ENCODE measurements at regions not wholly inside any gene's neighbourhood (a gene's known extent, or its start where the extent isn't known, plus 50 kb on each side); places are given as distances from the start of the nearest gene placed in this dataset.

DNA sequence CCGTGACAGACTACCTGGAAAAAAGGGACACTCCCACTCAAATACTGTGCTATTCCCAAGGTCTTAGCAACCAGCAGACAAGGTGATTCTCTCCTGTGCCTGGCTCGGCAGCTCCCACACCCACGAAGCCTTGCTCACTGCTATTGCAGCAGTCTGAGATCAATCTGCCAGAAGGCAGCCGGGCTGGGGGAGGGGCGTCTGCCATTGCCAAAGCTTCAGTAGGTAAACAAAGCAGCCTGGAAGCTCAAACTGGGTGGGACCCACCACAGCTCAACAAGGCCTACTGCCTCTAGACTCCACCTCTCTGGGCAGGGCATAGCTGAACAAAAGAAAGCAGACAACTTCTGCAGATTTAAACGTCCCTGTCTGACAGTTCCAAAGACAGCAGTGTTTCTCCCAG, 128.4 kb upstream of the SETMAR start:
- Histone ChIP-seq H3K4me3 (no peak overlapping the region), H3K27me3 (replicated peaks; ENCODE audit: insufficient read depth) (no peaks in the 10 kb centered on the region), H2AFZ (no peak overlapping the region), H3K9ac (no peak overlapping the region), H3K9me3 (ENCODE audit: low read depth) (no peaks in the 10 kb centered on the region), H3K9me2 (ENCODE audit: insufficient read depth) (no peaks in the 10 kb centered on the region), H3K79me2 (ENCODE audit: insufficient read depth) (no peaks in the 10 kb centered on the region), H3F3A (ENCODE audit: insufficient read depth) (no peaks in the 10 kb centered on the region), H3K36me3 (ENCODE audit: low read depth) (no peaks in the 10 kb centered on the region), H4K20me1 (ENCODE audit: insufficient read depth) (no peaks in the 10 kb centered on the region), H3K27ac (no peak overlapping the region), H3K4me1 (ENCODE audit: insufficient read depth) (no peaks in the 10 kb centered on the region), H3K4me2 (ENCODE audit: unreplicated experiment) (no peak overlapping the region)
- 28 to 35% methylated on average over 6 of the region's 6 CpGs for WGBS, 2 experiments (ENCODE audit: low coverage in 1 of 2, low lambda C conversion rate in 2 of 2, missing lambda C conversion rate in 2 of 2)
- in situ Hi-C loops (cut with MboI), result no loop called here
- TF ChIP-seq EZH2phosphoT487 (IDR thresholded peaks at IDR 0.05; ENCODE audit: insufficient read depth, low read depth) (no peak), EZH2 (IDR thresholded peaks at IDR 0.05; ENCODE audit: insufficient read depth, poor library complexity, severe bottlenecking) (no peak)
- DNase-seq, result no peak

DNA sequence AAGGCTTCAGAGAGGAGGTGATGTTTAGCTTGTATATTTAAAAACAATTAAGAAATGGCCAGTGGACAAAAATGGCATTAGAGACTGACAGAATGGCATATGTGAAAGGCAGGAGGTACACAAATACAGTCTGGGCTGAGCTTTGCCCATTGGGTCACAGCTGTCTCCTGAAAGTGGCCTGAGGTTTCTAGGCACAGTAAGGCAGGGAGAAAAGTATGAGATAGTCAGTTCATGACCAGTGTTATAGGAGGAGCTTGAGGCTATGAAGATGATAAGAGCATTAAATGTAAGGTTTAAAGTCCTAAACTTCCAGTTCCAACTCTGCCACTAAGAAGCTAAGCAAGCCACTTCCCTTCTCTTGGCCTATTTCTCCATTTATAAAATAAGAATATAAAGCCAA, 111.2 kb upstream of the SETMAR start:
- no peak for DNase-seq
- no peaks in the 10 kb centered on the region for H3K36me3 ChIP-seq (ENCODE audit: low read depth)
- no peaks in the 10 kb centered on the region for H3K27me3 ChIP-seq (replicated peaks; ENCODE audit: insufficient read depth)
- no peak for TF ChIP-seq EZH2 (IDR thresholded peaks at IDR 0.05; ENCODE audit: insufficient read depth, poor library complexity, severe bottlenecking)
- TF ChIP-seq EZH2phosphoT487 (IDR thresholded peaks at IDR 0.05; ENCODE audit: insufficient read depth, low read depth), result no peak
- H3K9me2 ChIP-seq (ENCODE audit: insufficient read depth), result no peaks in the 10 kb centered on the region
- H3K79me2 ChIP-seq (ENCODE audit: insufficient read depth), result no peaks in the 10 kb centered on the region
- H3F3A ChIP-seq (ENCODE audit: insufficient read depth), result no peaks in the 10 kb centered on the region
- H3K9me3 ChIP-seq (ENCODE audit: low read depth), result no peaks in the 10 kb centered on the region
- H3K4me3 ChIP-seq, result no peak overlapping the region
- H3K9ac ChIP-seq, result no peak overlapping the region
- H2AFZ ChIP-seq, result no peak overlapping the region
- H3K4me2 ChIP-seq (ENCODE audit: unreplicated experiment), result no peak overlapping the region
- H3K27ac ChIP-seq, result no peak overlapping the region
- in situ Hi-C loops (cut with MboI), result no loop called here
- no peaks in the 10 kb centered on the region for H4K20me1 ChIP-seq (ENCODE audit: insufficient read depth)
- H3K4me1 ChIP-seq (ENCODE audit: insufficient read depth), result no peaks in the 10 kb centered on the region

DNA sequence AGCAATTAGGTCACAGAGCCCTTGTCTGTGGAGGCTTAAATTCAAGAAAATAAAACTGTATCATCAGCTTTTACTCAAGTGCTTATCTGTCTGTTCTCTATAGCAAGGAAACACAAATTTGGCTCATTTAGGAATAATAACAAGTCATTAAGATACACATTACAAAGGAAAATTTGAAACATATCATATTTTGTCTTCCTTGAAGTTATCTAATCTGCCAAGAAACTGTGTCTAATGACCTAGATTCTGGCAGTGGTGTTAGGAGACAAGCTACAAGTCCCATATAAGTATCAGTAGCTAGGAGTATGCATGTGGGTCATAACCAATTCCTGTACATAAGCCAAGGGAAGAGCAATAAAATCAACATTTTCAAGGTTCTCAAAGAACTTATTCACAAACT, 108.2 kb upstream of the SETMAR start:
- in situ Hi-C loops (cut with MboI), result no loop called here
- no peaks in the 10 kb centered on the region for H3F3A ChIP-seq (ENCODE audit: insufficient read depth)
- no peaks in the 10 kb centered on the region for H3K36me3 ChIP-seq (ENCODE audit: low read depth)
- H3K4me1 ChIP-seq (ENCODE audit: insufficient read depth), result no peaks in the 10 kb centered on the region
- no peak overlapping the region for H3K9ac ChIP-seq
- H3K27ac ChIP-seq, result no peak overlapping the region
- DNase-seq, result no peak
- no peaks in the 10 kb centered on the region for H4K20me1 ChIP-seq (ENCODE audit: insufficient read depth)
- no peaks in the 10 kb centered on the region for H3K27me3 ChIP-seq (replicated peaks; ENCODE audit: insufficient read depth)
- H3K9me2 ChIP-seq (ENCODE audit: insufficient read depth), result no peaks in the 10 kb centered on the region
- H3K9me3 ChIP-seq (ENCODE audit: low read depth), result no peaks in the 10 kb centered on the region
- TF ChIP-seq EZH2phosphoT487 (IDR thresholded peaks at IDR 0.05; ENCODE audit: insufficient read depth, low read depth) (no peak), EZH2 (IDR thresholded peaks at IDR 0.05; ENCODE audit: insufficient read depth, poor library complexity, severe bottlenecking) (no peak)
- no peak overlapping the region for H2AFZ ChIP-seq
- H3K79me2 ChIP-seq (ENCODE audit: insufficient read depth), result no peaks in the 10 kb centered on the region
- H3K4me3 ChIP-seq, result no peak overlapping the region
- H3K4me2 ChIP-seq (ENCODE audit: unreplicated experiment), result no peak overlapping the region

DNA sequence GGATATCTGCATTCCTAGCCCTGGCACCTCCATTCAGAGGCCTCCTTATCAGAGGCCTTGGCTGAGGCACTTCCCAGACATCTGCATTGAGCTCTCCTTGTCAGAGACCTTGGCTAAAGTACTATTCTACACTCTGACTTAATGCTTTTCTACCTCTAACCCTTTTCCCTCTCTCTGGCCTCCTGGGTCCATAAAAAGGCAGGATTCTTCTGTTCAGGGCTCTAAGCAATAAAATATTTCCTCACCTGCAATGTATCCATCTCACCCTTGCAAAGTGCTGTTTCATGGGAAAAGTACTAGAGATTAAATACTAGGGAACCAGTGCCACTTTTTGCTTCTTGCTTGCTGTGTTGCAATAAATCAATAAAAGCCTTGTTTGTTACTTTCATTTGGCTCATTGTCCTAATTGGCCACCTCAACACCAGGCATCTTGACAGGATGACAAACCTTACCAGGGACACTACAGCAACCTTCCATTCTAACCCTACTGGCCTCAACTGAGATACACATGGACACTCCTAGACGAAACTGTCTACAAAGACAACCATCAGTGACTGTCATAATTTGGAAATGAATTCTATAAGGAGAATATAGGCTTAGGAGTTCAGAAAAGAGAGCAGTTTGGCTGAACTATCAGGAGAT, 106.5 kb upstream of the SETMAR start:
- in situ Hi-C loops (cut with MboI), result no loop called here
- Histone ChIP-seq H3K4me1 (ENCODE audit: insufficient read depth) (no peaks in the 10 kb centered on the region), H2AFZ (no peak overlapping the region), H3K27me3 (replicated peaks; ENCODE audit: insufficient read depth) (no peaks in the 10 kb centered on the region), H3K9me3 (ENCODE audit: low read depth) (no peaks in the 10 kb centered on the region), H3K9me2 (ENCODE audit: insufficient read depth) (no peaks in the 10 kb centered on the region), H4K20me1 (ENCODE audit: insufficient read depth) (no peaks in the 10 kb centered on the region), H3K4me2 (ENCODE audit: unreplicated experiment) (no peak overlapping the region), H3K4me3 (no peak overlapping the region), H3K79me2 (ENCODE audit: insufficient read depth) (no peaks in the 10 kb centered on the region), H3K9ac (no peak overlapping the region), H3F3A (ENCODE audit: insufficient read depth) (no peaks in the 10 kb centered on the region), H3K36me3 (ENCODE audit: low read depth) (no peaks in the 10 kb centered on the region), H3K27ac (no peak overlapping the region)
- TF ChIP-seq EZH2 (IDR thresholded peaks at IDR 0.05; ENCODE audit: insufficient read depth, poor library complexity, severe bottlenecking) (no peak), EZH2phosphoT487 (IDR thresholded peaks at IDR 0.05; ENCODE audit: insufficient read depth, low read depth) (no peak)
- no peak for DNase-seq
- 6% methylated on average over 1 of the region's 1 CpG for WGBS, 2 experiments (ENCODE audit: low coverage in 1 of 2, low lambda C conversion rate in 2 of 2, missing lambda C conversion rate in 2 of 2)

DNA sequence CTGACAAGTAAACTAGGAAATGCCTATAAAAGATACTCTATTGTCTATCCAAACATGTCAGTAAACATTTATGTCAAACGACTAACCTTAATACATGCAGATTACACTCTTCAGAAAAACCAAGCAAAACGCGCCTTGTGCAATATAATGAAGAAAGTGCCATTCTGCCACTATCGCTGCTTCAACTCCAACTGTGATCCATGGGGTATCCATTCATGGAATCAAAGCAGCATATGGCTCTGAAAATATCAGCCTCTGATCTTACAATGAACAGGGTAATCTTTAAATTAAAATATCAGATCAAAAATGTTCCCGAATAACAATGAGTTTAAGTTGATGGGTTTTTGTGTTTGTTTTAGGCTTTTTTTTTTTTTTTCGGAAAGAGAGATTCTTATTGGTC, 105.5 kb upstream of the SETMAR start:
- Histone ChIP-seq H3K27ac (no peak overlapping the region), H4K20me1 (ENCODE audit: insufficient read depth) (no peaks in the 10 kb centered on the region), H2AFZ (no peak overlapping the region), H3K9me2 (ENCODE audit: insufficient read depth) (no peaks in the 10 kb centered on the region), H3K36me3 (ENCODE audit: low read depth) (no peaks in the 10 kb centered on the region), H3K9ac (no peak overlapping the region), H3K4me3 (no peak overlapping the region), H3K27me3 (replicated peaks; ENCODE audit: insufficient read depth) (no peaks in the 10 kb centered on the region), H3K4me1 (ENCODE audit: insufficient read depth) (no peaks in the 10 kb centered on the region), H3F3A (ENCODE audit: insufficient read depth) (no peaks in the 10 kb centered on the region), H3K9me3 (ENCODE audit: low read depth) (no peaks in the 10 kb centered on the region), H3K4me2 (ENCODE audit: unreplicated experiment) (no peak overlapping the region), H3K79me2 (ENCODE audit: insufficient read depth) (no peaks in the 10 kb centered on the region)
- TF ChIP-seq EZH2 (IDR thresholded peaks at IDR 0.05; ENCODE audit: insufficient read depth, poor library complexity, severe bottlenecking), result no peak
- no peak for TF ChIP-seq EZH2phosphoT487 (IDR thresholded peaks at IDR 0.05; ENCODE audit: insufficient read depth, low read depth)
- 54 to 59% methylated on average over 6 of the region's 6 CpGs for WGBS, 2 experiments (ENCODE audit: low coverage in 1 of 2, low lambda C conversion rate in 2 of 2, missing lambda C conversion rate in 2 of 2)
- in situ Hi-C loops (cut with MboI), result no loop called here
- DNase-seq, result no peak

Measured in GM23248 (cell line).